CD14-positive monocyte (primary cell): ENCODE measurements at regions not wholly inside any gene's neighbourhood (a gene's known extent, or its start where the extent isn't known, plus 50 kb on each side); places are given as distances from the start of the nearest gene placed in this dataset.

Experiments used
- DNase-seq, 3 donors: peaks; one replicate each; pipeline ENCODE4 v3.0.0-alpha.2; 2011 to 2022
- H2AFZ ChIP-seq: 2 replicates; pipeline ENCODE4 v1.6.0; 2012; ENCODE audit warnings: mild to moderate bottlenecking, low read depth, low read length, inconsistent platforms; ENCODE audit not compliant: insufficient read depth, poor library complexity, severe bottlenecking
- H3K27ac ChIP-seq, 2 donors: 1 replicate in 1 of 2; 2 replicates in 1 of 2; pipeline ENCODE4 v1.5.1; 2012 to 2013; ENCODE audit warnings: low read length in 2 of 2, control low read depth in 1 of 2, inconsistent platforms in 1 of 2, low read depth in 1 of 2, mild to moderate bottlenecking in 1 of 2
- H3K27me3 ChIP-seq, 2 donors: one replicate each; pipeline versions ENCODE4 v1.6.0 to v1.6.1; 2011 to 2013; ENCODE audit warnings: low read length in 2 of 2; ENCODE audit not compliant: control insufficient read depth in 2 of 2, insufficient read depth in 2 of 2
- H3K36me3 ChIP-seq, 2 donors: replicated peaks in 1 of 2; 1 replicate in 1 of 2; 2 replicates in 1 of 2; pipeline versions ENCODE4 v1.5.1 to v1.6.1; 2012 to 2013; ENCODE audit warnings: low read length in 2 of 2, control low read depth in 1 of 2, inconsistent platforms in 1 of 2, mild to moderate bottlenecking in 1 of 2; ENCODE audit not compliant: insufficient read depth in 2 of 2, control insufficient read depth in 1 of 2
- H3K4me1 ChIP-seq, 2 donors: 1 replicate in 1 of 2; 2 replicates in 1 of 2; pipeline versions ENCODE4 v1.5.1 to v1.6.1; 2012 to 2013; ENCODE audit warnings: low read length in 2 of 2, control low read depth in 1 of 2, inconsistent platforms in 1 of 2, mild to moderate bottlenecking in 1 of 2, moderate library complexity in 1 of 2; ENCODE audit not compliant: insufficient read depth in 2 of 2, control insufficient read depth in 1 of 2
- H3K4me2 ChIP-seq: replicated peaks from 2 replicates; pipeline ENCODE3; 2012; ENCODE audit warnings: low read length, moderate library complexity, mild to moderate bottlenecking; ENCODE audit not compliant: poor library complexity, severe bottlenecking; ENCODE audit errors: extremely low read depth
- H3K4me3 ChIP-seq, 3 experiments: fragments of 200-600 bp in 1 of 3; sonication (generic) in 1 of 3; replicated peaks in 1 of 3; 1 replicate in 2 of 3; 2 replicates in 1 of 3; pipeline ENCODE4 v1.5.1; 2011 to 2013; ENCODE audit warnings: low read length in 3 of 3, mild to moderate bottlenecking in 3 of 3, control low read depth in 2 of 3, low read depth in 2 of 3, inconsistent platforms in 1 of 3, moderate library complexity in 1 of 3
- H3K79me2 ChIP-seq: 2 replicates; pipeline ENCODE4 v1.6.0; 2012; ENCODE audit warnings: mild to moderate bottlenecking, control low read depth, inconsistent platforms, low read length, moderate library complexity; ENCODE audit not compliant: insufficient read depth
- H3K9ac ChIP-seq: 2 replicates; pipeline ENCODE4 v1.6.0; 2017; ENCODE audit warnings: low read length, mild to moderate bottlenecking; ENCODE audit not compliant: insufficient read depth, poor library complexity, severe bottlenecking
- H3K9me3 ChIP-seq, 2 donors: replicated peaks in 1 of 2; 1 replicate in 1 of 2; 2 replicates in 1 of 2; pipeline versions ENCODE4 v1.5.1 to v1.6.1; 2012 to 2013; ENCODE audit warnings: low read length in 2 of 2, control low read depth in 1 of 2; ENCODE audit not compliant: control insufficient read depth in 1 of 2, insufficient read depth in 1 of 2
- H4K20me1 ChIP-seq: 2 replicates; pipeline ENCODE4 v1.6.0; 2012; ENCODE audit warnings: mild to moderate bottlenecking, low read length, control low read depth, moderate library complexity; ENCODE audit not compliant: insufficient read depth
- H3K27ac Mint-ChIP-seq, 7 donors: one replicate each; pipeline ENCODE4 v1.8.0; 2020; ENCODE audit warnings: mild to moderate bottlenecking in 7 of 7, mixed read lengths in 7 of 7, moderate library complexity in 6 of 7, inconsistent platforms in 2 of 7
- H3K27me3 Mint-ChIP-seq, 3 donors: one replicate each; pipeline ENCODE4 v1.8.0; 2021 to 2022; ENCODE audit warnings: low read depth in 3 of 3, mild to moderate bottlenecking in 3 of 3, mixed read lengths in 3 of 3, moderate library complexity in 3 of 3, inconsistent platforms in 1 of 3
- H3K36me3 Mint-ChIP-seq, 2 donors: one replicate each; pipeline ENCODE4 v1.8.0; 2020; ENCODE audit warnings: mixed read lengths in 2 of 2, inconsistent platforms in 1 of 2, mild to moderate bottlenecking in 1 of 2
- H3K4me1 Mint-ChIP-seq: one replicate; pipeline ENCODE4 v1.8.0; 2020; ENCODE audit warnings: mild to moderate bottlenecking, mixed read lengths
- H3K4me3 Mint-ChIP-seq, 2 donors: one replicate each; pipeline ENCODE4 v1.8.0; 2020; ENCODE audit warnings: mild to moderate bottlenecking in 2 of 2, mixed read lengths in 2 of 2, moderate library complexity in 1 of 2
- H3K9me3 Mint-ChIP-seq, 7 donors: one replicate each; pipeline ENCODE4 v1.8.0; 2020 to 2022; ENCODE audit warnings: mixed read lengths in 7 of 7, mild to moderate bottlenecking in 6 of 7, moderate library complexity in 6 of 7, inconsistent platforms in 2 of 7
- CTCF ChIP-seq: fragments of 200-600 bp; IDR thresholded peaks from one replicate; pipeline ENCODE4 v1.8.0; 2022; ENCODE audit warnings: antibody characterized with exemption, mild to moderate bottlenecking
- WGBS: methylation state at CpG from one replicate; pipeline ENCODE4 v1.1.5; 2013; ENCODE audit warnings: missing lambda C conversion rate; ENCODE audit not compliant: insufficient coverage; 5-methylcytosine and 5-hydroxymethylcytosine counted together
- intact Hi-C, 2 donors: fragments of 100-400 bp; cut with micrococcal nuclease; formaldehyde crosslinking; loops; one replicate each; pipeline versions ENCODE4 v1.15.0 to v1.15.1; 2023

- Mint-ChIP-seq H3K9me3 (peaks cover 3 to 24% (median 10%) of the 10 kb centered on the region in 7 donors), H3K36me3 (no peaks in the 10 kb centered on the region), H3K4me3 (peak overlapping the region in 1 of 2 donors; percentile 63), H3K27ac (no peak overlapping the region), H3K27me3 (peaks cover 26 to 68% (median 46%) of the 10 kb centered on the region in 3 donors), H3K4me1 (peaks cover 4% of the 10 kb centered on the region)
- Histone ChIP-seq H3K4me1 (no peaks in the 10 kb centered on the region), H3K27me3 (peaks cover 37 to 42% of the 10 kb centered on the region in 2 donors), H3K79me2 (no peaks in the 10 kb centered on the region), H3K9ac (no peak overlapping the region), H3K36me3 (no peaks in the 10 kb centered on the region), H3K4me3 (no peak overlapping the region), H4K20me1 (no peaks in the 10 kb centered on the region), H3K9me3 (peaks cover 0 to 3% of the 10 kb centered on the region in 2 donors), H3K4me2 (no peak overlapping the region), H2AFZ (no peak overlapping the region), H3K27ac (no peak overlapping the region)
- DNase-seq, result no peak
- intact Hi-C loops, result no loop called here
- no peak for TF ChIP-seq CTCF
- 92% methylated on average over 9 of the region's 9 CpGs for WGBS
Measured at GRCh38 chr7:26013551-26014083, 138.4 kb upstream of the NFE2L3 start.

DNA sequence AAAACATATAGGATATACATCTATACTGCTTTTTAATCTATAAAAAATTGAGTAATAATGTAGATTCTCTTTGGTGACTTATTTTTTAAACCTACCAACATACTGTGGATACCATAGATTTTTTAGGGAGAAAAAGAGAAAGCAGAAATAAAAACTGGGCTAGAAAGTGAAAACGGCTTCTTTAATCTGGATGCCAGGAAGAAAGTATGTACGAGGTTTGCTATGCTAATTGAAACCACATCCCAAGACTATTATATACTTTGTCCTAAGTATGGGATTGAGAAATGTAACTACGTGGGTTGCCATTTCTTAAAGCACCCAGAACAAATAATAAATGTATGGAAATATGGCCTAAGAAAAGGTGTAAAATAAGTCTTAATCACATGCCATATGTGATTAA lies 129.0 kb upstream of the NFE2L3 start:
- H3K36me3 ChIP-seq, result no peaks in the 10 kb centered on the region
- no peak for TF ChIP-seq CTCF
- H3K27me3 ChIP-seq, result peaks cover 9 to 14% of the 10 kb centered on the region in 2 donors
- H4K20me1 ChIP-seq, result no peaks in the 10 kb centered on the region
- H3K27ac ChIP-seq, result no peak overlapping the region
- H3K4me1 ChIP-seq, result no peaks in the 10 kb centered on the region
- no peak overlapping the region for H3K4me3 ChIP-seq
- H3K9ac ChIP-seq, result no peak overlapping the region
- H3K27me3 Mint-ChIP-seq, result peaks cover 20 to 35% (median 35%) of the 10 kb centered on the region in 3 donors
- intact Hi-C loops, result no loop called here
- no peaks in the 10 kb centered on the region for H3K36me3 Mint-ChIP-seq
- peaks cover 5% of the 10 kb centered on the region for H3K4me1 Mint-ChIP-seq
- H3K4me3 Mint-ChIP-seq, result no peak overlapping the region
- H3K79me2 ChIP-seq, result no peaks in the 10 kb centered on the region
- no CpG with 5 or more reads among the region's 3 CpGs for WGBS
- no peak overlapping the region for H2AFZ ChIP-seq
- peaks cover 0 to 2% (median 1%) of the 10 kb centered on the region in 7 donors for H3K9me3 Mint-ChIP-seq
- no peaks in the 10 kb centered on the region for H3K9me3 ChIP-seq
- no peak for DNase-seq
- no peak overlapping the region for H3K4me2 ChIP-seq
- H3K27ac Mint-ChIP-seq, result no peak overlapping the region
